HCT116 (cell line): ENCODE measurements at regions not wholly inside any gene's neighbourhood (a gene's known extent, or its start where the extent isn't known, plus 50 kb on each side); places are given as distances from the start of the nearest gene placed in this dataset.

Source experiments
- ATAC-seq: fragments of 200-7000 bp; cut with Tn5 transposase; 2 replicates; pipeline ENCODE4 v1.9.1; 2020; ENCODE audit warnings: mild to moderate bottlenecking, moderate library complexity
- BruUV-seq: library from RNA; stranded (reverse); fragments of 400-500 nt; replicated peaks from 2 replicates; lab custom pipeline; 2021; lab: Mats Ljungman, UMichigan
- CTCF ChIA-PET: fragments of 300-600 bp; sonication (Branson Sonifier 250); formaldehyde crosslinking; loops from one replicate; lab custom pipeline; 2021; ENCODE audit warnings: antibody characterized with exemption; lab: Charles Lee
- POLR2A ChIA-PET: fragments of 300-600, 350-600 bp; sonication (Branson Sonifier 250); formaldehyde crosslinking; loops from one replicate; lab custom pipeline; 2021; ENCODE audit warnings: antibody characterized with exemption; lab: Charles Lee
- RAD21 ChIA-PET, 2 experiments: fragments of 300-600 bp; sonication (Branson Sonifier 250); formaldehyde crosslinking; loops; one replicate each; lab custom pipeline; 2023; ENCODE audit warnings: low total read pairs in 2 of 2; ENCODE audit not compliant: uncharacterized antibody in 2 of 2, unreplicated experiment in 2 of 2, low non-redundant PET in 1 of 2; lab: Charles Lee
- DNase-seq: peaks from one replicate; pipeline ENCODE4 v3.0.0-alpha.2; 2010; ENCODE audit warnings: low read depth, low spot score
- H2AFZ ChIP-seq: fragments of 200-600 bp; shearing (Covaris generic), sonication (generic); 2 replicates; pipeline ENCODE4 v1.6.1; 2017; ENCODE audit warnings: low read depth, mixed run types, mixed read lengths, antibody characterized with exemption, low read length; ENCODE audit not compliant: poor library complexity, severe bottlenecking
- H3K27ac ChIP-seq: 2 replicates; pipeline ENCODE4 v1.5.1; 2012; ENCODE audit warnings: low read depth, low read length
- H3K27me3 ChIP-seq: fragments of 200-600 bp; sonication (generic); 2 replicates; pipeline ENCODE4 v1.6.1; 2016; ENCODE audit warnings: mixed run types, low read length, mixed read lengths; ENCODE audit not compliant: insufficient read depth
- H3K36me3 ChIP-seq, 2 experiments: fragments of 200-500 bp in 1 of 2; fragments of 200-600 bp in 1 of 2; sonication (Bioruptor generic) in 1 of 2; sonication (generic) in 1 of 2; 2 replicates each; pipeline versions ENCODE4 v1.5.1 to v1.6.1; 2014 to 2016; ENCODE audit warnings: low read length in 2 of 2, inconsistent platforms in 1 of 2, mixed read lengths in 1 of 2, mixed run types in 1 of 2; ENCODE audit not compliant: insufficient read depth in 2 of 2, control insufficient read depth in 1 of 2
- H3K4me1 ChIP-seq, 2 experiments: fragments of 200-600 bp in 1 of 2; sonication (generic) in 1 of 2; 2 replicates each; pipeline versions ENCODE4 v1.5.1 to v1.6.1; 2012 to 2017; ENCODE audit warnings: low read length in 2 of 2, inconsistent platforms in 1 of 2, mild to moderate bottlenecking in 1 of 2, mixed read lengths in 1 of 2, mixed run types in 1 of 2, moderate library complexity in 1 of 2; ENCODE audit not compliant: insufficient read depth in 2 of 2, control insufficient read depth in 1 of 2
- H3K4me2 ChIP-seq: fragments of 200-600 bp; sonication (generic); 2 replicates; pipeline ENCODE4 v1.6.1; 2017; ENCODE audit warnings: mixed run types, low read length, mixed read lengths
- H3K4me3 ChIP-seq, 2 experiments: fragments of 200-600 bp in 1 of 2; sonication (generic) in 1 of 2; replicated peaks in 1 of 2; 2 replicates each; pipeline ENCODE4 v1.5.1; 2011 to 2016; ENCODE audit warnings: low read length in 2 of 2, control low read depth in 1 of 2, low read depth in 1 of 2, mild to moderate bottlenecking in 1 of 2, mixed read lengths in 1 of 2, mixed run types in 1 of 2
- H3K79me2 ChIP-seq: fragments of 200-600 bp; sonication (generic); 2 replicates; pipeline ENCODE4 v1.6.1; 2017; ENCODE audit warnings: mild to moderate bottlenecking, mixed run types, low read length, moderate library complexity, mixed read lengths; ENCODE audit not compliant: insufficient read depth
- H3K9ac ChIP-seq: fragments of 200-600 bp; sonication (generic); 2 replicates; pipeline ENCODE4 v1.6.1; 2016; ENCODE audit warnings: low read length, mixed read lengths
- H3K9me2 ChIP-seq: fragments of 200-600 bp; sonication (generic), shearing (Covaris generic); 2 replicates; pipeline ENCODE4 v1.6.1; 2017; ENCODE audit warnings: mixed run types, mild to moderate bottlenecking, moderate library complexity; ENCODE audit not compliant: insufficient read depth
- H3K9me3 ChIP-seq, 2 experiments: fragments of 200-500 bp in 1 of 2; fragments of 200-600 bp in 1 of 2; sonication (Bioruptor generic) in 1 of 2; sonication (generic) in 1 of 2; 2 replicates each; pipeline ENCODE4 v1.6.1; 2014 to 2017; ENCODE audit warnings: low read length in 2 of 2, mixed read lengths in 2 of 2, inconsistent platforms in 1 of 2, low read depth in 1 of 2, mild to moderate bottlenecking in 1 of 2, mixed run types in 1 of 2, moderate library complexity in 1 of 2; ENCODE audit not compliant: control insufficient read depth in 1 of 2, insufficient read depth in 1 of 2
- H4K20me1 ChIP-seq: fragments of 200-600 bp; sonication (generic), shearing (Covaris generic); 2 replicates; pipeline ENCODE4 v1.6.1; 2017; ENCODE audit warnings: mixed run types, mild to moderate bottlenecking, moderate library complexity; ENCODE audit not compliant: insufficient read depth
- CEBPB ChIP-seq: IDR thresholded peaks from 2 replicates; pipeline ENCODE4 v1.6.1; 2012; ENCODE audit warnings: low read depth
- ELF1 ChIP-seq: IDR thresholded peaks from 2 replicates; pipeline ENCODE4 v1.6.1; 2012; ENCODE audit warnings: low read depth, borderline replicate concordance
- EZH2phosphoT487 ChIP-seq: fragments of 200-600 bp; IDR thresholded peaks from 2 replicates; pipeline ENCODE4 v1.6.1; 2018; ENCODE audit warnings: antibody characterized with exemption, borderline replicate concordance
- FOSL1 ChIP-seq: IDR thresholded peaks from 2 replicates; pipeline ENCODE4 v1.6.1; 2012; ENCODE audit warnings: low read depth
- JUND ChIP-seq: IDR thresholded peaks from 2 replicates; pipeline ENCODE4 v1.6.1; 2012
- POLR2AphosphoS5 ChIP-seq: IDR thresholded peaks from 2 replicates; pipeline ENCODE4 v1.6.1; 2011; ENCODE audit warnings: mild to moderate bottlenecking, low read depth, low read length, moderate library complexity
- SIN3A ChIP-seq: IDR thresholded peaks from 2 replicates; pipeline ENCODE4 v1.6.1; 2012; ENCODE audit warnings: low read depth
- SP1 ChIP-seq: IDR thresholded peaks from 2 replicates; pipeline ENCODE4 v1.6.1; 2012; ENCODE audit warnings: low read depth
- YY1 ChIP-seq: IDR thresholded peaks from 2 replicates; pipeline ENCODE4 v1.6.1; 2011; ENCODE audit warnings: low read length, low read depth, moderate library complexity, mild to moderate bottlenecking; ENCODE audit not compliant: insufficient replicate concordance; ENCODE audit errors: extremely low read depth
- ZFX ChIP-seq: fragments of 450-650 bp; IDR thresholded peaks from 2 replicates; pipeline ENCODE4 v1.6.1; 2017
- ZNF274 ChIP-seq: fragments of 200-500 bp; sonication (Bioruptor generic); IDR thresholded peaks from 2 replicates; pipeline ENCODE4 v1.6.1; 2014; ENCODE audit warnings: mild to moderate bottlenecking, low read depth, low read length, inconsistent platforms
- intact Hi-C: fragments of 100-400 bp; cut with micrococcal nuclease; formaldehyde crosslinking; loops from 2 replicates; pipeline ENCODE4 v1.10.0; 2022
- TF ChIP-seq, protein P1 (sequence below): IDR thresholded peaks from 2 replicates; pipeline ENCODE4 v1.6.1; 2012; ENCODE audit warnings: low read depth

DNA sequence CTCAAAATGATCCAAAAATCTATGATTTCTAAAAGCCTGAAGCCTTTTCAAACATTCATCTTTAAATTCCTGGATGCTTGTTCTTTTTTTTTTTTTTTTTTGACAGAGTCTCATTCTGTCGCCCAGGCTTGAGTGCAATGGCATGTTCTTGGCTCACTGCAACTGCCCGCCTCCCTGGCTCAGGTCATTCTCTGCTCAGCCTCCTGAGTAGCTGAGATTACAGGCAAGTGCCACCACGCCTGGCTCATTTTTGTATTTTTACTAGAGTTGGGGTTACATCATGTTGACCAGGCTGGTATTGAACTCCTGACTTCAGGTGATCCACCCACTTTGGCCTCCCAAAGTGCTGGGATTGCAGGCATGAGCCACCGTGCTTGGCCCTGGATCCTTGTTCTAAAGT is 649.5 kb downstream of the XIRP2 start:
- CTCF ChIA-PET: no interaction called here
- DNase-seq: no peak
- no peak overlapping the region for H3K4me3 ChIP-seq
- no peaks in the 10 kb centered on the region for H3K9me3 ChIP-seq
- POLR2A ChIA-PET: no interaction called here
- no peak overlapping the region for H3K4me2 ChIP-seq
- intact Hi-C loops: no loop called here
- no peaks in the 10 kb centered on the region for H3K27me3 ChIP-seq
- no peak overlapping the region for H3K9ac ChIP-seq
- no peak overlapping the region for H3K27ac ChIP-seq
- no peaks in the 10 kb centered on the region for H3K79me2 ChIP-seq
- H2AFZ ChIP-seq: no peak overlapping the region
- no peaks in the 10 kb centered on the region for H4K20me1 ChIP-seq
- H3K9me2 ChIP-seq: no peaks in the 10 kb centered on the region
- BruUV-seq: no TSS peak
- TF ChIP-seq JUND: no peak
- no peak for TF ChIP-seq CEBPB
- TF ChIP-seq ZNF274: no peak
- TF ChIP-seq EZH2phosphoT487: no peak
- TF ChIP-seq, protein P1, sequence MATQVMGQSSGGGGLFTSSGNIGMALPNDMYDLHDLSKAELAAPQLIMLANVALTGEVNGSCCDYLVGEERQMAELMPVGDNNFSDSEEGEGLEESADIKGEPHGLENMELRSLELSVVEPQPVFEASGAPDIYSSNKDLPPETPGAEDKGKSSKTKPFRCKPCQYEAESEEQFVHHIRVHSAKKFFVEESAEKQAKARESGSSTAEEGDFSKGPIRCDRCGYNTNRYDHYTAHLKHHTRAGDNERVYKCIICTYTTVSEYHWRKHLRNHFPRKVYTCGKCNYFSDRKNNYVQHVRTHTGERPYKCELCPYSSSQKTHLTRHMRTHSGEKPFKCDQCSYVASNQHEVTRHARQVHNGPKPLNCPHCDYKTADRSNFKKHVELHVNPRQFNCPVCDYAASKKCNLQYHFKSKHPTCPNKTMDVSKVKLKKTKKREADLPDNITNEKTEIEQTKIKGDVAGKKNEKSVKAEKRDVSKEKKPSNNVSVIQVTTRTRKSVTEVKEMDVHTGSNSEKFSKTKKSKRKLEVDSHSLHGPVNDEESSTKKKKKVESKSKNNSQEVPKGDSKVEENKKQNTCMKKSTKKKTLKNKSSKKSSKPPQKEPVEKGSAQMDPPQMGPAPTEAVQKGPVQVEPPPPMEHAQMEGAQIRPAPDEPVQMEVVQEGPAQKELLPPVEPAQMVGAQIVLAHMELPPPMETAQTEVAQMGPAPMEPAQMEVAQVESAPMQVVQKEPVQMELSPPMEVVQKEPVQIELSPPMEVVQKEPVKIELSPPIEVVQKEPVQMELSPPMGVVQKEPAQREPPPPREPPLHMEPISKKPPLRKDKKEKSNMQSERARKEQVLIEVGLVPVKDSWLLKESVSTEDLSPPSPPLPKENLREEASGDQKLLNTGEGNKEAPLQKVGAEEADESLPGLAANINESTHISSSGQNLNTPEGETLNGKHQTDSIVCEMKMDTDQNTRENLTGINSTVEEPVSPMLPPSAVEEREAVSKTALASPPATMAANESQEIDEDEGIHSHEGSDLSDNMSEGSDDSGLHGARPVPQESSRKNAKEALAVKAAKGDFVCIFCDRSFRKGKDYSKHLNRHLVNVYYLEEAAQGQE: no peak
- no peak for TF ChIP-seq YY1
- TF ChIP-seq, all 23 proteins: peak for 0
- Histone ChIP-seq H3K36me3 (no peaks in the 10 kb centered on the region), H3K4me1 (no peaks in the 10 kb centered on the region)
- RAD21 ChIA-PET: no interaction called here
- ATAC-seq: no peak

DNA sequence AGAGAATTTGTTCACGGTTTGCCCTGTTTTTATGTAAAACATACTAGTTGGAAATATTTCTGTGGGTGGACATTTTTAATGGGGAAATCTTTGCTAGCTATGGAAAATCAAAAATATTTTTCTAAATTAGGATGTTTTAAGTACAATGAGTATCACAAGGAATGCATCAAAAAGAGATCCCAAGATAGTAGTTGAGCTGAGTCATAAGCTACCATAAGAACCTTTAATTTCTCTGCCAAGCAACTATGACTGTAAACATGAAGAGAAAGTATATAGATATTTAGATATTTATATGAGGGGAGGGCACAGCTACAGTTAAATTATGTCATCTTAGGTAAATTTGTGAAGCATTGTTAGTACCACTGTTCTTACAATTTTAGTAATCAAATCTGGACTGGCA is 646.2 kb downstream of the XIRP2 start:
- ChIA-PET CTCF (no interaction called here), RAD21 (no interaction called here), POLR2A (no interaction called here)
- ATAC-seq: no peak
- Histone ChIP-seq H2AFZ (no peak overlapping the region), H3K9me3 (no peaks in the 10 kb centered on the region), H3K27me3 (no peaks in the 10 kb centered on the region), H3K9me2 (no peaks in the 10 kb centered on the region), H3K4me2 (no peak overlapping the region), H3K27ac (no peak overlapping the region), H3K4me1 (no peaks in the 10 kb centered on the region), H3K36me3 (no peaks in the 10 kb centered on the region), H3K4me3 (no peak overlapping the region), H4K20me1 (no peaks in the 10 kb centered on the region), H3K79me2 (no peaks in the 10 kb centered on the region), H3K9ac (no peak overlapping the region)
- intact Hi-C loops: no loop called here
- no TSS peak for BruUV-seq
- TF ChIP-seq SP1: no peak
- no peak for TF ChIP-seq SIN3A
- no peak for TF ChIP-seq FOSL1
- no peak for TF ChIP-seq POLR2AphosphoS5
- no peak for TF ChIP-seq ZFX
- no peak for TF ChIP-seq ELF1
- no peak for DNase-seq
